GM19328 (cell line): ENCODE measurements at regions not wholly inside any gene's neighbourhood (a gene's known extent, or its start where the extent isn't known, plus 50 kb on each side); places are given as distances from the start of the nearest gene placed in this dataset.

ENCODE experiments used
- ATAC-seq: cut with Tn5 transposase; IDR thresholded peaks from one replicate; pipeline ENCODE4 v1.9.1; 2021; ENCODE audit warnings: mild to moderate bottlenecking, moderate library complexity; ENCODE audit not compliant: unreplicated experiment

DNA sequence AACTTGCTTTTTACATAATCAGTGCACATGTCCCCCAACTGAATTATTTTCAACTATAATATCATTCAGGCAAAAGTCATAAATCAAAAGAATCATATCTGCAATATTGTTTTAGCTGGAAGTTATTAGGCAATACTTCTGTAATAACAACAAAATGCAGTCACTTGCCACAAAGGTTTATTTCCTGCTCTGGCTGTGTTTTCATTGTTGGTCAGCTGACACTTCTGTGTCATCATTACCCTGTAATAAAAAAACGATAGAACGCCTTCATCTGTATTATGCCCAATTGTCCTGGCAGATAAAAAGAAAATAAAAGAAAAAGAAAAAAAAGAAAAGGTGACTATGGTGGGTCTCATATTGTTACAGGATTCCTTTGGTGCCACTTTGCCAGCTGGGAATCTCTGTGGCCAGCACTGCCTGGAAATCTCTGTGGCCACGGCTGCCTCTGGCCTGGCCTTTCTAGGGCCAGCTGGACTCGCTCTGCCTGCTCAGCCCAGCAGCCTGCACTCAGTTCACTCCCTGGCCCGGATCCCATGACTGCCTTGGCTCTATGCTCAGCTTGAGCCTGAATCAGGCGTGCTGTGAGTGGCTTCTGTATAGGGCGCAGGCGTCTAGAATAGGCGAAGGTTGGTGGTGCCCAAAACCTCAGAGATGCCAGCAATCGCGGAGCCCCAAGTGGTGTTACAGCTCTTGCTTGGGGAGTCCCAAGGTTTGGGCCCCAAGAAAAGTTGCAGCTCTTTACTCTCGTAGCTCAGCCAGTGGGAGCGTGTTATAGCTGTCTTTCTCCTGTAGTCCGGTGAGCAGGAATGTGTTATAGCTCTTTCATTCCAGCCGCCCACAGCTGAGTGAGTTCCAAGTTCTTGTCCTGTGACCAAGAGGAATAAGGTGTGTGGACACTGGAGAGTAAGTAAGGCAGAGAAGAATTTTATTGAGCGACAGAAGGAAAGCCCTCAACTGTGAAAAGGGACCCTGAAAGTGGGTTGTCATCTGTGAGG lies 1227.1 kb downstream of the SLITRK1 start:
- ATAC-seq = no peak

DNA sequence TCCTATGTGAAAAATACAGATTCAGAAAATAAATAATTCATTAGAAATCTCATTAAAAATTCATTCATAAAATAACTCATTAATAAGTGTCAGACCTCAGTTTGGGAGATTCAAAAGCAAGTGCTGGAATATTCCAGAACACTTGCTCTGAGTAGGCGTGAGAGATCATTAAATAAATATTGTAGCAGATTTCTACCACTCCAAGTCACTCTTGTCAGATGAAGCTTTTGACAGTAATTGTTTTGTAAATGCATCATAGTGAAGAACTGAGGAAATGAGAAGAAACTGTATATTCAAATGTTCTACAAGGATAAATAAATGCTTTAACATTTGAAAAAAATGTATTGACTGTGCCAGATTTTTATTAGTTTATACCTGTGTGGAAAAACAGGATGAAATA lies 1228.1 kb downstream of the SLITRK1 start:
- no peak for ATAC-seq

DNA sequence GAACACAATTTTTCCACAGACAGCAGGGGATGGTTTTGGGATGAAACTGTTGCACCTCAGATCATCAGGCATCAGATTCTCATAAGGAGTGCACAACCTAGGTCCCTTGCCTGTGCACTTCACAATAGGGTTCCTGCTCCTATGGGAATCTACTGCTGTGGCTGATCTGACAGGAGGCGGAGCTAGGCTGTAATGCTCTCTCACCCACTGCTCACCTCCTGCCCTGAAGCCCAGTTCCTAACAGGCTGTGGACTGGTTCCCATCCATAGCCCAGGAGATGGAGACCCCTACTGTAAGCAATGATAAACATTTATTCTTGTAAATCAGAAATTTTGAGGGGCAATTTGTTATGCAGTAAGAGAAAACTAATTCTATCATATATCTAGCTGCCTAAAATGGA lies 1234.7 kb downstream of the SLITRK1 start:
- no peak for ATAC-seq

DNA sequence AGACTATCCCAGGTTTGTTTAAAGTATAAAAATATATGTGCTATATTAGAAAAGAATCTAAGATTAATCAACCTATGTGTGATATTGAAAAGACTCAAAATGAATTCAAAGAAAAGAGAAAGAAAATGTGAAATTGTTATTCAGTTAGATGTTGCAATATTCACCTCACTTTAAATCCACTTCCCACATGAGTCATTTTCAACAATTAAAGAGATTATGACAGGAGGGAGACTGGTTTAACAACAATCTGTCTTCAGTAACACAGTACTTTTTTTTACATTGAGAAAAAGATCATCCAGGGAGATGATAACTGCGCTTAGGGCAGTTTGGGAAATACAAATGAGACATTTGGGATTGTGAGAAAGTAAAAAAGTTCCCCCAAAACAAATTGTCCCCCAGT lies 1246.2 kb downstream of the SLITRK1 start:
- no peak for ATAC-seq

DNA sequence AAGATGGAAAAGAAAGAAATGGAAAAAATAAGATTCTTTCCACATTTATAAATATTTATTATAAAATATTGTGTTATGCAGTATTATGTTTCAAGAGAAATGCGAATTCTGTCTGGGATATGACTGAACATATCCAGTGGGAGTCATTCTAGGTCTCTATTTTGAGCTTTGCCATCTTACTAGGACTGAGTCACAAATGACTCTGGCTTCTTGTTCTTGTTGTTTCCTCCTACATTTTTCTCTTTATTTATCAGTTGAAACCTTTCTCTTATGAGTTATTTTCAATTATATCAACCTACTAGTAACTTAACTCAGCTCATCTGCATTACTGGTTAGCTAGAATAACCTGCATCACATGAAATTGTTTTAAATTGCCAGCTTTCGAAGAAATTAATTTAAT lies 1247.3 kb downstream of the SLITRK1 start:
- ATAC-seq = no peak

DNA sequence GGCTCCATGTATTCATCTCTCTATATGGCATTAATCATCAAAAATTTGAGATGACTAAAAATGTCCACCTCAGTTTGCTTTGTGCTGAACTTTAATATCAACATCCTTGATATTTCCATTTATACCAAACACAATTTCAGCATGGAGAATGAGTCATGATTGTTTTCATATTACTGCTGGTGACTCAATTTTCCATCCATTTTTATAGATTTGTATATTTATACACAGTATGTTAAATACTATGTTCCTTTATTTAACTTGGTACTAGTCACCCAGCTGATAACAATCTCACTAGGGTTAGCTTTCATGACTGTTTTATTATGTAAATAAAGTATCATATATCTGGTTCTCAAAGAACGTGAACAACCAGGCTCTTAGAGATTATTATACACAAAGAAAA lies 1255.1 kb downstream of the SLITRK1 start:
- ATAC-seq = no peak

DNA sequence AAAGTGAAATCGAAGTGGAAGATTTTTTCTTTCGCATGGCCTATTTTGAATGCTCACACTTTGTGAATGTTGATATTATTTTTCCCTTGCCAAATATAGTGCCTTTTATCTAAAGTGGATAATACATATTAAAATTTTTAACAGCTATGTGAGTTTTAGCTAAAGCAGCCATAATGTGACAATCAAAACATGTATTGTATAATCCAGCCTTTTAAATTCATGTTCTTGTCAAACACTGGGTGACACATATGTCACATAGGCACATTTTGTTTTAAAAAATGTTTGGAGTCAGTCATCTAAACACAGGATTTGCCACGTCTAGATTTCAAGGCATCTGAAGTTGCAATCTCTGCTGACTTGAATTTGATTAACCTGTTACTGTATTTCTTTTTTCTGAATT lies 1256.6 kb downstream of the SLITRK1 start:
- ATAC-seq = no peak

DNA sequence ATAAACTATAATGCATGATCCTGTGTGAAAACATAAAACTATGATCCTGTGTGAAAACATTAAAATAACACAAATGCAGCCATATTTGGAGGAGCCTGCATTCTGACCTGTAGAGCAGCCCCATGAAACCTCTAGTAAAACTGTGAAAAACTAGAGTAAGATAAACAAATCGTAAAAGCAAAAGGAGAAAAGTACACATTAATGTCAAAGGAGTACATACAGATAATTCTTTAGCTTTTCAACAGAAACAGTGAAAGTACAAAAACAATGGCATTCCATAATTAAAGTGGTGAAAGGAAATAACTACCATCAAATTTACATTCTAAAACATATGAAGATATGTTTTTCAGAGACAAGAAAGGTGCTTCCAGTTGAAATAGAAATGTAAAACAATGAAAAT lies 1267.2 kb downstream of the SLITRK1 start:
- no peak for ATAC-seq

DNA sequence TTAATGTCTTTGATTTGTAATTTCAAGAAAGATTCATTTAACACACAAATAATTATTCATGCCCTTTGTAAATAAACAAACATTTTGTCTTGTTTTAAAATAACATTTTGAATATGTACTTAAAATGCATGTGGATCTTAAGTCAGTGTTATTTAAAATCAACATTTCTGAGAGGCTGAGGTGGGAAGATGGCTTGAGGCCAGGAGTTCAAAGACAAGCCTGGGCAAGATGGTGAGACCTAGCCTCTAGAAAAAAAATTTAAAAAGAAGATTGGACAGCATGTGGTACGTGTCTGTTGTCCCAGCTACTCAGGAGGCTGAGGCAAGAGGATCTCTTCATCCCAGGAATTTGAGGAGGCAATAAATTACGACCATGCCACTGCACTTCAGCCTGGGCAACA lies 1268.2 kb downstream of the SLITRK1 start:
- ATAC-seq = no peak

DNA sequence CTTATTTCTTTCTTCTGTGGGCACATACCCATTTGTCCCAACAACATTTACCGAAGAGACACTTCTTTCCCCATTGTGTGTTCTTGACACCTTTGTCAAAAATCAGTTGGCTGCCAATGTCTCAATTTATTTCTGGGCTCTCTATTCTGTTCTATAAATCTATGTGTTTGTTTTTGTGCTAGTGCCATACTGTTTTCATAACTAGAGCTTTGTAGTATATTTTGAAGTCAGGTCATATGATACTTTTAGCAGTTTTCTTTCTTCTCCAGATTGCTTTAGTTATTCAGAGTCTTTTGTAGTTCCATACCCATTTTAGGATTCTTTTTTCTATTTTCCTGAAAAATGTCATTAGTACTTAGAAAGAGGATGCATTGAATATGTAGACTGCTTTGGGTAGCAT lies 1276.3 kb downstream of the SLITRK1 start:
- no peak for ATAC-seq

DNA sequence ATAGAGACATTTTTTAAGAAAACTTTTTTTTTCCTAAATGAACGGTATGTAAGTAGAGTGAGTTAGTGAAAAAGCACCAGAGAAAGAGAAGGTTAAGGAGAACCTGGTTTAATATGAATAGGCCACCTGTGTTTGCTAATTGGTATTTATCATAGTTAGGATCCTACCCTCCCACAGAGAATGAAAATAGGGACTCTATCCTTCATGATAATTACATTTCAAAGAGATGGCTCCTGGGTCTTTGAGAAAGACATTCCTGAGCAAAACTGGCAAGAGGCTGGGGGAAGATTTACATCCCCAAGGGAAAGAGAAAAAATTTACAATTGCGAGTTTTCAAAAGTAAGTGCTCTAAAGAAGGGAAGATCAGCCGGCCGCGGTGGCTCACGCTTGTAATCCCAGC lies 1284.5 kb downstream of the SLITRK1 start:
- no peak for ATAC-seq

DNA sequence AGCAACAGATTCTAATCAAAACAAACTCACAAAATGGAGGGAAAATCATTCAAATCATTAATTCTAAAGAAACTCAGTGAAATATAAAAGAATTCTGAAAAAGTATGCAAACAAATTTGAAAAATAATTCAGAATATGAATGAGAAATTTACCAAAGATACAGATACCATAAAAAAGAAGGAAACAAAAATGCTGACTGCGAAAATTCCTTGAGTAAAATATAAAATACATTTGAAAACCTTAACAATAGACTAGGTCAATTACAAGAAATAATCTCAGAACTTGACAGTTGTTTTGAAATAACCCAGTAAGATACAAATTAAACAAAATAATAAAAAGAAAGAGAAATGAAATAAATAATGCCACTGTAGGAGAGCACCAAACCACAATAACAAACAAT lies 1289.0 kb downstream of the SLITRK1 start:
- ATAC-seq = no peak

DNA sequence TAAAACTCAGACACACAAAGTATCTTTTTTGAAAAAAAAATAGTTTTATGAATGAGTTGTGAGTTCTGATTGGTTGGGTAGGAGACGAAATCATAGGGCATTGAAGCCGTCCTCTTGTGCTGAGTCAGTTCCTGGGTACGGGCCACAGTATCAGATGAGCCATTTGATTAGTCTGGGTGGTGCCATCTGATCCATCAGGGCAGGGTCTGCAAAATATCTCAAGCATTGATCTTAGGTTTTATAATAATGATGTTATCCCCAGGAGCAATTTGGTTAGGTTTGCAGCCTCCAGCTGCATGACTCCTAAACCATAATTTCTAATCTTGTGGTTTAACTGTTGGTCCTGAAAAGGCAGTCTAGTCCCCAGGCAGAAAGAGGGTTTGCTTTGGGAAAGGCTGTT lies 1310.6 kb downstream of the SLITRK1 start:
- no peak for ATAC-seq

DNA sequence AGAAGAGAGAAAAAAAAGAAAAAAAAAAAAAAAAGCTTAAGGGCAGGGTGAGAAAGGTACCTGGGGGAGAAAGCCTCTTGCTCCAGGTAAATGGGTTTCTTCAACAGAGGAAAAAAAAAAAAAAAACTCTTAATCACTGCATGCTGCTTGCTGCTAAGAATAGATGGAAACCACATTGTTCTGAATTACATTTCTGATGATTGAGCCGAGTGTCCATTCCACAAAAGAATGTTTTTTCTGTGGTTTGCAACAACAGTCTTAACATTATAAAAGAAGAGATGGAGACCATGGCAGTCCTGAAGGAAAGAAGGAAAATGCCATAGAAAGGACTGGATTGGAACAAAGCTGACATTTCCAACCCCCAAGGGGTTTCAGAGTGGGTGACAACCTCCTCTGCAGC lies 1312.7 kb downstream of the SLITRK1 start:
- ATAC-seq = no peak

DNA sequence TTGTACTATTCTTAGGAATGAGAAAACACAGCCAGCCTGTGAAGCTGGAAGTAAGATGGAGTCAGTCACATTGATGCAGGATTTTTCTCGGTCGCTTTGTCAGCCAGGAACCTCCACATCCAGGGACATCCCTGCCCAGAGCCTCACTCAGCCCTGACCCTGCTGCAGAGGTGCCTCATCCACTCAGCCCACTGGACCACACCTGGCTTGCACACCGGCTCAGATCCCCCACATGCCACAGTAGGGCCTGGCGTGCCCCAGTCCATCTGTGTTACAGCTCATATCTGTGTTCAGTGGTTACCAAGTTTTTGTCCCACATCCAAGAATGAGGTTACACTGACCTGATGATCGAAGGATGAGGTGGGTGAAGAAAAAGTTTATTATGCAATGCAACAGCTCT lies 1315.4 kb downstream of the SLITRK1 start:
- no peak for ATAC-seq

DNA sequence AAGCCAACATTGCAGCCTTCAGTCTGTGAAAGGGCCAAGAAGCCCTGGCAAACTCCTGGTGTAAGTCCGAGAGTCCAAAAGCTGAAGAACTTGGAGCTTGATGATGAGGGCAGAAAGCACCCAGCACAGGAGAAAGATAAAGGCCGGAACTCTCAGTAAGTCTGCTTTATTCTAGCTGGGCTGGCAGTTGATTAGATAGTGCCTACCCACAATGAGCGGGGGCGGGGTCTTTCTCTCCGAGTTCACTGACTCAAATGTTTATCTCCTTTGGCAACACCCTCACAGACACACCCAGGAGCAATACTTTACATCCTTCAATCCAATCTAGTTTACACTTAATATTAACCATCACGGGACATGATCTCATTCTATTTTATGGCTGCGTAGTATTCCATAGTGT lies 1317.1 kb downstream of the SLITRK1 start:
- ATAC-seq = no peak

DNA sequence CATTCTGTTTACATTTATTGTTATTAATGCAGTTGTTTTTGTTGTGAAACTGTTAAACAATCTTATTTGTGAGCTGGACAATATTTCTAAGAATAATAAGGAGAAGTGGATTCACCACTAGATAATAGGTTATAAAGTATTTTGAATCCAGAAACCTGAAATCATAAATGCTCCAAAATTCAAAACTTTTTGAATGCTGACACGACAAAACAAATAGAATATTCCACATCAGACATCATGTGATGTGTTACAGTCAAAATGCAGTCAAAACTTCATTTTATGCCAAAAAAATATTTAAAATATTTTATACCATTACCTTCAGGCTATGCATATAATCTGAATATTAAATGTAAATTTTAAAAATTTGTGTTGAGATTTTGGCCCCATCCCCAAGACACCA lies 1321.4 kb downstream of the SLITRK1 start:
- ATAC-seq = no peak

DNA sequence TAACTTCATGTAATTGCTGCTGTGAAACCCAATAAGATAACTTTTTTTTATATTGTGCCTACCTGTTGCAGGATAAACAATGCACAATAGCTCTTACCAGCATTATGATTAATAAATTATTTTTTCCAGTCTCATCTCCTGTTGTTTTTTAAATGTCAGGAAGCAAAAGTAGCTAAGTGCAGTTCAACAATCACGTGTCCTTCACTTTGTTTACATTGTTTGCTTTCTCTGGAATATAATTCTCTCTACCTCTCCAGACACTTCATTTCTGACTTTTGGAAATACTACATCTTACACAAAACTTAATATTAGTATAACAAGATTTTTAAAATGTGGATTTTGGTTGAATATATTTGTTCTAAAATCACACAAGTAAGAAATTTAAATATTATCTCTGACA lies 1359.4 kb downstream of the SLITRK1 start:
- ATAC-seq = no peak

DNA sequence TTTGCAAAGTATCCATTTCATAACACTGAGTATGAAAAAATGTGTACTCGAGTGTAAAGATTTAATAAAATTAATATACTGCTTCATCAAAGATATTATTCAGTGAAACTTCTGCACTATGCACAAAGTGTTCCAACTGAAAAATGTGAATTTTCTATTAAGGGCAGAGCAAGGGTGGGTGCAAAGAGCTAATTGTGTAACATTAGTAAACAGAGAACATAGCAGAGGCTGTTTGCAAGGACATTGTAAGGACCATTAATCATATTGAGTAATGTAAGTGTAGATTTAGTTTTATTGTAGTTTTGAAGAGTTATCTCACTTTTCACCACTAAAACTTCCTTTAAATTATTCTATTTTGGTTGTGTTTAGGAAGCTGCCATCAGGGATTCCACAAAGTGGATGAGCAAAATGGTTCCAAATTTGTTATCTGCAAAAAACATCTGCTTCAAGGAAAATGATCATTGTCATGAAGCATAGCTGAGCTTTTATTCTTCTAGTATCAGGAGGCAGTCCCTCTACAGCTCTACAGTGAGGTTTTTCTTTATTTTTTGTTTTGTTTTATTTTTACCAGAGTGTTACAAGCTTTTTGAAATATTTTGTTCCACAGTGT lies 1375.4 kb downstream of the SLITRK1 start:
- ATAC-seq = no peak

DNA sequence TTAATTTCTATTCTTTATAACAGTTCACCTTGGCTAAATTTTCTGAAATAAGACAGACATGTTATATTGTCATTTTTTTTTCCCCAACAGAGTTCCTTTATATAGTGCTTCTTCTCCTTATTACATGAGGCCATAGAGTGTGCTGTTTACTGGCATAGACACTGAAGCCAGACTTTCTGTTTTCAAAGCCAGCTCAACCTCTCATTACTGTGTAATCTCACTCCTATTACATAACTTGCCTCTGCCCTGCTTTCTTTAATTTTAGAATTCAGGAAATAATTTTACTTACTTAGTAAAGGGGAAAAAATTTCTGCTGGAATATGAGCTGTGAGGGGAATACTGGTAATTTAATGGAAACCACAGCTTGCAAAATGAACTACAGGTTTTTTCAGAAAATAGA lies 1380.4 kb downstream of the SLITRK1 start:
- no peak for ATAC-seq

DNA sequence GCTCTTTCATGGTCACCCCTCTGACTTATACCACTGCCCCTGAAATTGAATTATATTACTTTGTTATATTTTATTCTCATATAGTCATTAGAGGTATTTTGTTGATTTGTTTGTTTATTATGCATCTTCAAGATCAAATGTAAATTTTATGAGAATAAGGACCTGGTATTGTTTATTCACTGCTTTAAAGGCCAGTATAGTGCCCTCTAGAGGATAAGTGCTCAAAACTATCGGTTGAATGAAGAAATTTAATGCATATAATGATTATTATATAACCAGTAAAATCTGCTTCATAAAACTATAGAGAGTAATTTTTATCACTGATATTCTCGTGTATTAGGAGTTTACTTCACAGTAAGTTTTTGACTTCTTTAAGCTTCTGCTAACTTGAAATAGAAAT lies 1401.9 kb downstream of the SLITRK1 start:
- no peak for ATAC-seq

DNA sequence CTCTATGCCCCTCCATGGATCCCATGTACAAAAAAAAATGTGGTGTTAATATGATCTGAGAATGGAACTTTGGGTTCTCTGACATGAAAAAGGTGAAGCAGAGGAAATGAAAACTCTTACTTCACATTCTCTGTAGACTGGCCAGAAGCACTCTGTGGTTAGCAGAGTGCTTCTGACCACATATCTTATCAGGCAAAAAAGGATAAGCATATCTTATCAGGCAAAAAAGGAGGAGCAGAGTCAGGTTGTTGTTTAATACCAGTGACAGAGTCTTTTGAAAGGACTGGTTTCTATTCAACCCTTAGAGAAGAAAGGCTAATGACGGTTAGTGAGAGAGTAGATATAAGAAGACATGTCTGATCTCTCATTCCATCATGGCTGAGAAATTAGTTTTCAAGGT lies 1404.8 kb downstream of the SLITRK1 start:
- no peak for ATAC-seq
